SK-N-SH (cell line): ENCODE measurements at regions not wholly inside any gene's neighbourhood (a gene's known extent, or its start where the extent isn't known, plus 50 kb on each side); places are given as distances from the start of the nearest gene placed in this dataset.

Experiments
- CTCF ChIA-PET: fragments of 300-600, 350-600 bp; formaldehyde crosslinking; extraction: SDS; loops from one replicate; lab custom pipeline; 2021; lab: Yijun Ruan, JAX
- POLR2A ChIA-PET: fragments of 350-600 bp; sonication (Branson Sonifier 250); formaldehyde crosslinking; extraction: SDS; loops from one replicate; lab custom pipeline; 2020; ENCODE audit warnings: antibody characterized with exemption, inconsistent platforms; lab: Yijun Ruan, JAX
- DNase-seq: peaks from one replicate; pipeline ENCODE4 v3.0.0; 2012
- H2AFZ ChIP-seq: fragments of 200-600 bp; sonication (generic); 2 replicates; pipeline ENCODE4 v1.8.1; 2016; ENCODE audit warnings: antibody characterized with exemption, mild to moderate bottlenecking, low read depth
- H3F3A ChIP-seq: fragments of 200-600 bp; sonication (generic); replicated peaks from 2 replicates; pipeline ENCODE3; 2016; ENCODE audit warnings: antibody characterized with exemption, mild to moderate bottlenecking; ENCODE audit not compliant: insufficient read depth
- H3K27ac ChIP-seq, 2 experiments: fragments of 200-500 bp in 1 of 2; fragments of 200-600 bp in 1 of 2; sonication (Bioruptor generic) in 1 of 2; sonication (generic), shearing (Covaris generic) in 1 of 2; 2 replicates each; pipeline versions ENCODE4 v1.5.1 to v1.6.1; 2014 to 2016; ENCODE audit warnings: low read depth in 2 of 2, inconsistent platforms in 1 of 2, low read length in 1 of 2, mild to moderate bottlenecking in 1 of 2, mixed read lengths in 1 of 2
- H3K27me3 ChIP-seq: fragments of 200-600 bp; sonication (generic), shearing (Covaris generic); 2 replicates; pipeline ENCODE4 v1.6.1; 2016; ENCODE audit warnings: mixed run types; ENCODE audit not compliant: insufficient read depth
- H3K36me3 ChIP-seq, 2 experiments: fragments of 200-500 bp in 1 of 2; fragments of 200-600 bp in 1 of 2; sonication (Bioruptor generic) in 1 of 2; sonication (generic) in 1 of 2; replicated peaks in 1 of 2; 2 replicates each; pipeline versions ENCODE3 to v1.5.1; 2014 to 2016; ENCODE audit warnings: low read length in 1 of 2, mild to moderate bottlenecking in 1 of 2; ENCODE audit not compliant: insufficient read depth in 2 of 2, control insufficient read depth in 1 of 2
- H3K4me1 ChIP-seq, 2 experiments: fragments of 200-500 bp in 1 of 2; fragments of 200-600 bp in 1 of 2; sonication (Bioruptor generic) in 1 of 2; sonication (generic), shearing (Covaris generic) in 1 of 2; 2 replicates each; pipeline versions ENCODE4 v1.5.1 to v1.6.1; 2014 to 2016; ENCODE audit warnings: low read depth in 1 of 2, low read length in 1 of 2, mixed run types in 1 of 2; ENCODE audit not compliant: insufficient read depth in 2 of 2, control insufficient read depth in 1 of 2
- H3K4me2 ChIP-seq: fragments of 200-600 bp; sonication (generic), shearing (Covaris generic); 2 replicates; pipeline ENCODE4 v1.6.1; 2017; ENCODE audit warnings: mixed run types
- H3K4me3 ChIP-seq, 2 experiments: fragments of 200-500 bp in 1 of 2; fragments of 200-600 bp in 1 of 2; sonication (Bioruptor generic) in 1 of 2; sonication (generic), shearing (Covaris generic) in 1 of 2; 2 replicates each; pipeline versions ENCODE4 v1.5.1 to v1.8.1; 2014 to 2016; ENCODE audit warnings: low read depth in 2 of 2, inconsistent platforms in 1 of 2, low read length in 1 of 2, mild to moderate bottlenecking in 1 of 2, mixed read lengths in 1 of 2, moderate library complexity in 1 of 2
- H3K79me2 ChIP-seq: fragments of 200-600 bp; sonication (generic); 2 replicates; pipeline ENCODE4 v1.8.1; 2017; ENCODE audit warnings: mild to moderate bottlenecking; ENCODE audit not compliant: insufficient read depth
- H3K9ac ChIP-seq: fragments of 200-600 bp; sonication (generic); 2 replicates; pipeline ENCODE4 v1.6.1; 2017; ENCODE audit warnings: mixed run types
- H3K9me2 ChIP-seq: fragments of 200-600 bp; sonication (generic); 2 replicates; pipeline ENCODE4 v1.6.1; 2017; ENCODE audit warnings: mixed run types
- H3K9me3 ChIP-seq: fragments of 200-600 bp; sonication (generic); 2 replicates; pipeline ENCODE4 v1.6.1; 2017; ENCODE audit warnings: mixed run types, mild to moderate bottlenecking, moderate library complexity
- H4K20me1 ChIP-seq: fragments of 200-600 bp; sonication (generic); 2 replicates; pipeline ENCODE4 v1.6.1; 2017; ENCODE audit warnings: mild to moderate bottlenecking, mixed run types; ENCODE audit not compliant: insufficient read depth
- CHD2 ChIP-seq: fragments of 150-350 bp; IDR thresholded peaks from 2 replicates; pipeline ENCODE4 v1.6.1; 2018; ENCODE audit warnings: low read length; ENCODE audit not compliant: partially characterized antibody
- EP300 ChIP-seq, 2 experiments: IDR thresholded peaks; 2 replicates each; pipeline versions ENCODE4 v1.4.0 to v1.6.1; 2012; ENCODE audit warnings: borderline replicate concordance in 1 of 2, low read depth in 1 of 2, low read length in 1 of 2
- FOSL2 ChIP-seq: IDR thresholded peaks from 2 replicates; pipeline ENCODE4 v1.4.0; 2012; ENCODE audit warnings: low read depth, mild to moderate bottlenecking, moderate library complexity, borderline replicate concordance
- FOXM1 ChIP-seq: IDR thresholded peaks from 2 replicates; pipeline ENCODE4 v1.4.0; 2012; ENCODE audit warnings: low read depth, mild to moderate bottlenecking
- GABPA ChIP-seq: IDR thresholded peaks from 2 replicates; pipeline ENCODE4 v1.4.0; 2012; ENCODE audit warnings: low read depth, mild to moderate bottlenecking
- GATA2 ChIP-seq: sonication (generic); formaldehyde crosslinking; IDR thresholded peaks from 2 replicates; pipeline ENCODE4 v1.5.0; 2020; ENCODE audit warnings: mild to moderate bottlenecking, missing genetic modification reagents
- IRF3 ChIP-seq: fragments of 150-350 bp; IDR thresholded peaks from 2 replicates; pipeline ENCODE4 v1.6.1; 2016; ENCODE audit warnings: mild to moderate bottlenecking, low read depth, low read length
- MAX ChIP-seq: IDR thresholded peaks from 2 replicates; pipeline ENCODE4 v1.4.0; 2012; ENCODE audit warnings: low read depth
- MEF2A ChIP-seq: IDR thresholded peaks from 2 replicates; pipeline ENCODE4 v1.4.0; 2012; ENCODE audit warnings: low read depth, borderline replicate concordance
- NFIC ChIP-seq: IDR thresholded peaks from 2 replicates; pipeline ENCODE4 v1.4.0; 2012; ENCODE audit warnings: borderline replicate concordance
- PBX3 ChIP-seq: IDR thresholded peaks from 2 replicates; pipeline ENCODE4; 2012
- RAD21 ChIP-seq: IDR thresholded peaks from 2 replicates; pipeline ENCODE4 v1.6.1; 2012; ENCODE audit warnings: mild to moderate bottlenecking, low read length
- RCOR1 ChIP-seq: fragments of 150-350 bp; IDR thresholded peaks from 2 replicates; pipeline ENCODE4 v1.6.1; 2017; ENCODE audit warnings: antibody characterized with exemption, low read length
- RXRA ChIP-seq: IDR thresholded peaks from 2 replicates; pipeline ENCODE4 v1.4.0; 2012; ENCODE audit warnings: low read depth, mild to moderate bottlenecking, borderline replicate concordance
- SIN3A ChIP-seq: IDR thresholded peaks from 2 replicates; pipeline ENCODE4 v1.6.1; 2012; ENCODE audit warnings: low read depth, mild to moderate bottlenecking, low read length, moderate library complexity, borderline replicate concordance
- TAF1 ChIP-seq: IDR thresholded peaks from 2 replicates; pipeline ENCODE4 v1.6.1; 2012; ENCODE audit warnings: low read depth, mild to moderate bottlenecking, low read length, moderate library complexity, borderline replicate concordance
- TCF12 ChIP-seq: IDR thresholded peaks from 2 replicates; pipeline ENCODE4 v1.4.0; 2012
- YY1 ChIP-seq: IDR thresholded peaks from 2 replicates; pipeline ENCODE4 v1.4.0; 2012; ENCODE audit warnings: low read depth, mild to moderate bottlenecking
- WGBS: methylation state at CpG from one replicate; pipeline ENCODE4 v1.1.6; 2017; ENCODE audit warnings: low lambda C conversion rate; 5-methylcytosine and 5-hydroxymethylcytosine counted together

- Histone ChIP-seq H4K20me1 (no peaks in the 10 kb centered on the region), H3K9ac (no peak overlapping the region), H3K4me1 (no peaks in the 10 kb centered on the region), H3K9me3 (no peaks in the 10 kb centered on the region), H3K27ac (no peak overlapping the region), H3K27me3 (no peaks in the 10 kb centered on the region), H3K36me3 (no peaks in the 10 kb centered on the region), H2AFZ (no peak overlapping the region), H3K4me2 (no peak overlapping the region), H3F3A (no peaks in the 10 kb centered on the region), H3K79me2 (no peaks in the 10 kb centered on the region), H3K9me2 (no peaks in the 10 kb centered on the region), H3K4me3 (no peak overlapping the region)
- no peak for TF ChIP-seq TAF1
- TF ChIP-seq GATA2 (CRISPR knock-in tag) = no peak
- no peak for TF ChIP-seq FOSL2
- TF ChIP-seq RXRA = no peak
- TF ChIP-seq TCF12 = no peak
- no peak for TF ChIP-seq MAX
- WGBS = 29% methylated on average over 1 of the region's 1 CpG
- ChIA-PET CTCF (interaction anchor here (1.1 kb wide), 1 partner anchor 782 kb away, joined by 4 read pairs; no protein-coding TSS in a partner anchor), POLR2A (no interaction called here)
- no peak for DNase-seq
Measured at GRCh38 chr5:118009741-118010297, 978.5 kb downstream of the DTWD2 start.

- no peaks in the 10 kb centered on the region for H3K27me3 ChIP-seq
- H3K27ac ChIP-seq = no peak overlapping the region
- H3K9me2 ChIP-seq = no peaks in the 10 kb centered on the region
- H3K9me3 ChIP-seq = no peaks in the 10 kb centered on the region
- POLR2A ChIA-PET = no interaction called here
- no peak for DNase-seq
- H3K36me3 ChIP-seq = no peaks in the 10 kb centered on the region
- CTCF ChIA-PET = interaction anchor here (0.8 to 1.1 kb wide), 2 partner anchors 18 to 783 kb away, joined by 3 to 4 read pairs; no protein-coding TSS in a partner anchor
- no peak overlapping the region for H3K4me3 ChIP-seq
- no peaks in the 10 kb centered on the region for H3F3A ChIP-seq
- H2AFZ ChIP-seq = no peak overlapping the region
- H3K79me2 ChIP-seq = no peaks in the 10 kb centered on the region
- no peak overlapping the region for H3K4me2 ChIP-seq
- no peak overlapping the region for H3K9ac ChIP-seq
- no peaks in the 10 kb centered on the region for H4K20me1 ChIP-seq
- no peak for TF ChIP-seq TAF1
- no peak for TF ChIP-seq FOXM1
- TF ChIP-seq IRF3 = no peak
- no peak for TF ChIP-seq CHD2
- no peak for TF ChIP-seq TCF12
- TF ChIP-seq GABPA = no peak
- no peak for TF ChIP-seq EP300 (IDR thresholded peaks at IDR 0.05; ENCODE audit: borderline replicate concordance in 1 of 2, low read depth in 1 of 2, low read length in 1 of 2)
- TF ChIP-seq RCOR1 = no peak
- TF ChIP-seq SIN3A = no peak
- no peak for TF ChIP-seq PBX3
- no peak for TF ChIP-seq YY1
- no peak for TF ChIP-seq FOSL2
- no peak for TF ChIP-seq RAD21
- no peak for TF ChIP-seq GATA2 (CRISPR knock-in tag)
- no peak for TF ChIP-seq NFIC
- TF ChIP-seq MEF2A = no peak
- TF ChIP-seq, all 33 proteins: peak for 0
- H3K4me1 ChIP-seq = no peaks in the 10 kb centered on the region
- 30% methylated on average over 1 of the region's 1 CpG for WGBS
Measured at GRCh38 chr5:118008779-118009178, 979.6 kb downstream of the DTWD2 start.
